Osteocyte (in vitro differentiated cells): ENCODE measurements at regions not wholly inside any gene's neighbourhood (a gene's known extent, or its start where the extent isn't known, plus 50 kb on each side); places are given as distances from the start of the nearest gene placed in this dataset.

Source experiments
- DNase-seq: peaks from one replicate; pipeline ENCODE4 v3.0.0; 2021; ENCODE audit warnings: mixed read lengths; ENCODE audit not compliant: unreplicated experiment; ENCODE audit errors: extremely low spot score
- H3K27ac Mint-ChIP-seq: one replicate; pipeline ENCODE4 v1.8.0; 2021; ENCODE audit warnings: mild to moderate bottlenecking, mixed read lengths; ENCODE audit not compliant: unreplicated experiment
- H3K27me3 Mint-ChIP-seq: one replicate; pipeline ENCODE4 v1.8.0; 2021; ENCODE audit warnings: mixed read lengths; ENCODE audit not compliant: unreplicated experiment
- H3K36me3 Mint-ChIP-seq: one replicate; pipeline ENCODE4 v1.8.0; 2021; ENCODE audit warnings: mixed read lengths; ENCODE audit not compliant: unreplicated experiment
- H3K4me1 Mint-ChIP-seq: one replicate; pipeline ENCODE4 v1.8.0; 2021; ENCODE audit warnings: mixed read lengths; ENCODE audit not compliant: unreplicated experiment
- H3K4me3 Mint-ChIP-seq: one replicate; pipeline ENCODE4 v1.8.0; 2021; ENCODE audit warnings: mild to moderate bottlenecking, moderate library complexity, mixed read lengths; ENCODE audit not compliant: unreplicated experiment
- H3K9me3 Mint-ChIP-seq: one replicate; pipeline ENCODE4 v1.8.0; 2021; ENCODE audit warnings: mixed read lengths; ENCODE audit not compliant: unreplicated experiment
- CTCF ChIP-seq: fragments of 200-600 bp; sonication (generic); IDR thresholded peaks from 2 replicates; pipeline ENCODE4 v1.5.0; 2021; ENCODE audit warnings: antibody characterized with exemption, mild to moderate bottlenecking, moderate library complexity

DNA sequence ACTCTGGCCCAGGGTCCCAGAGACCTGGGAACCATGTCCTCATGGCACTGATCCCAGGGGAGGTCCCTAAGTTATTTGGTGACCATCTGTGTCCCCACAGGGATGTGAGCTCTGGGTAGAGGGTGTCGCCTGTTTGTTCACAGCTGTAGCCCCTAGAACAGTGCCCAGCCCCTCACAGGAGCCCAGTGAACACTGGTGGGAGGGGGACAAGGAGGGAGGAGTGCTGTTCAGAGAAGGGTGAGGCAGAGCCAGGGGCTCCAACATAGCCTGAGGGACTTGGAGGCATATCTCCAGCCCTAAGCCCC lies 450.4 kb downstream of the MATN1 start:
- H3K4me3 Mint-ChIP-seq, result no peak overlapping the region
- no peaks in the 10 kb centered on the region for H3K36me3 Mint-ChIP-seq
- DNase-seq, result peak; percentile 73
- no peak for TF ChIP-seq CTCF
- peaks cover 6% of the 10 kb centered on the region for H3K27me3 Mint-ChIP-seq
- H3K27ac Mint-ChIP-seq, result no peak overlapping the region
- no peaks in the 10 kb centered on the region for H3K9me3 Mint-ChIP-seq
- H3K4me1 Mint-ChIP-seq, result no peaks in the 10 kb centered on the region

GRCh38 chr1:30272277-30273020 lies 450.9 kb downstream of the MATN1 start:
- Mint-ChIP-seq H3K27ac (no peak overlapping the region), H3K27me3 (peaks cover 6% of the 10 kb centered on the region), H3K4me1 (no peaks in the 10 kb centered on the region), H3K9me3 (no peaks in the 10 kb centered on the region), H3K4me3 (no peak overlapping the region), H3K36me3 (no peaks in the 10 kb centered on the region)
- no peak for TF ChIP-seq CTCF
- DNase-seq, result peak; percentile 68

DNA sequence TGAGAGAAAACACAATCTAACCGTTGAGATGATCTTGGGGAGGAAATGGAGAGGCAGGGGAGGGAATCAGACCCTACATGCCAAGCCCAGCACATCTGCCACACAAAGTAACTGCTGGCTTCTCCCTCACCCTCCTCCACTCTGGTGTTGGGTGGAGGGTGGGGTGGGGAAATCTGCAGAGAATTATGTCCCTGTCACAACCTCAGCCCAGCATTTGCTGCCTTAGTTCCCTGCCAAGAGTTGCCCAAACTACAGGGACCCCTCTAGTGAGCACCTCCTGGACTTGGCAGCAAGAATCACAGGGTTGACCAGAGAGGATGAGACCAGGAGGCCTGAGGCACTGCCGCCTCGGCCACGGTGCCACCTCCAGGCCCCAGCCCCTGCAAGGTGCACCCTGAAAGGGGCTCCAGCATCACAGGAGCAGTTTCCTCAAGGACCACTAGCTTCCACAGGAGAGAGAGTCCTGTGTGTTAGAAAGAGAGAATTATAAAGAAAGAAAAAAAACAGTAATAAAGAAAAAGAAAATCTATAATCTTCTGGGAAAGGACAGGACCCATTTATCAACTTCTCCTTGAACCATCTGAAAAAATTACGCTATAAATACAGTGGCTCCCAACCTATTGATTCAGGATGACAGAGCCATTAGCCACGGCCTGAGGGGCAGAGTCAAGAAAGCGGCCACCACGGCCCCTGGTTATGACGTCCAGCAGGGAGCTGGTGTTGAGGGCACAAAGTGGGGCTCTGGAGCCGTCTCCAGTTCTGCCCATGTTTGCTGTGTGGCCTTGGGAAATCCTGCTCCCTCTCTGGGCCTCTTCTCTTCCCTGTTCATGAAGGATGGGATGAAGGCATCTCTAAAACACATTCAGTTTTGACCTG lies 451.7 kb downstream of the MATN1 start:
- H3K36me3 Mint-ChIP-seq, result no peaks in the 10 kb centered on the region
- no peaks in the 10 kb centered on the region for H3K4me1 Mint-ChIP-seq
- no peak for TF ChIP-seq CTCF
- DNase-seq, result peak; percentile 65
- peaks cover 6% of the 10 kb centered on the region for H3K27me3 Mint-ChIP-seq
- no peaks in the 10 kb centered on the region for H3K9me3 Mint-ChIP-seq
- no peak overlapping the region for H3K27ac Mint-ChIP-seq
- H3K4me3 Mint-ChIP-seq, result no peak overlapping the region

GRCh38 chr1:30270461-30270860 lies 452.9 kb downstream of the MATN1 start:
- H3K27me3 Mint-ChIP-seq, result peaks cover 6% of the 10 kb centered on the region
- no peak overlapping the region for H3K27ac Mint-ChIP-seq
- H3K4me1 Mint-ChIP-seq, result no peaks in the 10 kb centered on the region
- no peaks in the 10 kb centered on the region for H3K36me3 Mint-ChIP-seq
- peak; percentile 36 for DNase-seq
- H3K4me3 Mint-ChIP-seq, result no peak overlapping the region
- H3K9me3 Mint-ChIP-seq, result no peaks in the 10 kb centered on the region
- TF ChIP-seq CTCF, result no peak

- Mint-ChIP-seq H3K9me3 (no peaks in the 10 kb centered on the region), H3K4me3 (no peak overlapping the region), H3K36me3 (no peaks in the 10 kb centered on the region), H3K27ac (no peak overlapping the region), H3K27me3 (peaks cover 6% of the 10 kb centered on the region), H3K4me1 (no peaks in the 10 kb centered on the region)
- DNase-seq, result peak; percentile 70
- TF ChIP-seq CTCF, result no peak
Measured at GRCh38 chr1:30268923-30269666, 454.3 kb downstream of the MATN1 start.
